Right lobe of liver (tissue), 4 donors: ENCODE measurements at regions not wholly inside any gene's neighbourhood (a gene's known extent, or its start where the extent isn't known, plus 50 kb on each side); places are given as distances from the start of the nearest gene placed in this dataset.

Source experiments
- POLR2A ChIP-seq: fragments of 450-650 bp; IDR thresholded peaks from one replicate; pipeline ENCODE4 v1.6.1; 2017; ENCODE audit warnings: antibody characterized with exemption, mild to moderate bottlenecking
- TF ChIP-seq, protein P1 (sequence below), 4 donors: fragments of 200-600 bp in 3 of 4; fragments of 450-650 bp in 1 of 4; IDR thresholded peaks; one replicate each; pipeline versions ENCODE4 v1.5.1 to v1.8.0; 2016 to 2022; ENCODE audit warnings: antibody characterized with exemption in 4 of 4, mild to moderate bottlenecking in 2 of 4
- donor health status: DM: no; HTN: no; CAD: no.
- donor health status: DM: no; HTN: no; CAD: no.
- donor health status: DM: no; HTN: yes; CAD: no.

DNA sequence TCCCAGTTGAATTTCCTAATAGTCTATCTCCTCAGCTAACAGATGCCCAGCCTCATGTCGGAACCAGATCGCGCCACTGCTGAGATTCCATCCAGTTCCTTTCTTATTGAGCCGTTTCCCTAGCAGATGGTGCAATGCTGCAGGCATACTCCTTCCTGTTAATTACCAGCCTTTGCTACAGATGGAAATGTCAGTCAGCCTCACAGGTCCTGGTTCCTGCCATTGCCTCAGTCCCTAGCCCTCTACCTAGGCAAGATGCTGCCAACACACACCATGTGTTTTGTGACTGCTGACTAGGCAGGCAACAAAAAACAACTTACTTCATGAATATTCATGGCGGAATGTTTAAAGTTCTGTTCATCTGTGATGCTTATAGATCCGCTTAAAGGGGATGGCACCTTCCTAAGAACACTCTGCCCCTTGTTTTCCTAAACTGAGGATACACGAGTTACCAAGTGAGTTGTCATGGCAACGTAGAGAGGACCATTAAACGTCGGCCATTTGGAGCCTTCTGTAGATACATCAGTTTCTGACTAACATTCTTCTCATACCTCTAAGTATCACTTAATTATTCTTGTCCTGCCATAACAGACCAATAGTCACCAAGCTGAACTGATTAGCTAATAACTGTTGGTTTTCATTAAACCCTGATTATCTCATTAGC lies 749.5 kb downstream of the RNF144A start:
- TF ChIP-seq, protein P1, sequence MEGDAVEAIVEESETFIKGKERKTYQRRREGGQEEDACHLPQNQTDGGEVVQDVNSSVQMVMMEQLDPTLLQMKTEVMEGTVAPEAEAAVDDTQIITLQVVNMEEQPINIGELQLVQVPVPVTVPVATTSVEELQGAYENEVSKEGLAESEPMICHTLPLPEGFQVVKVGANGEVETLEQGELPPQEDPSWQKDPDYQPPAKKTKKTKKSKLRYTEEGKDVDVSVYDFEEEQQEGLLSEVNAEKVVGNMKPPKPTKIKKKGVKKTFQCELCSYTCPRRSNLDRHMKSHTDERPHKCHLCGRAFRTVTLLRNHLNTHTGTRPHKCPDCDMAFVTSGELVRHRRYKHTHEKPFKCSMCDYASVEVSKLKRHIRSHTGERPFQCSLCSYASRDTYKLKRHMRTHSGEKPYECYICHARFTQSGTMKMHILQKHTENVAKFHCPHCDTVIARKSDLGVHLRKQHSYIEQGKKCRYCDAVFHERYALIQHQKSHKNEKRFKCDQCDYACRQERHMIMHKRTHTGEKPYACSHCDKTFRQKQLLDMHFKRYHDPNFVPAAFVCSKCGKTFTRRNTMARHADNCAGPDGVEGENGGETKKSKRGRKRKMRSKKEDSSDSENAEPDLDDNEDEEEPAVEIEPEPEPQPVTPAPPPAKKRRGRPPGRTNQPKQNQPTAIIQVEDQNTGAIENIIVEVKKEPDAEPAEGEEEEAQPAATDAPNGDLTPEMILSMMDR (IDR thresholded peaks at IDR 0.05) = no peak
- no peak for TF ChIP-seq POLR2A
